ENCODE measurements at regions not wholly inside any gene's neighbourhood (a gene's known extent, or its start where the extent isn't known, plus 50 kb on each side); places are given as distances from the start of the nearest gene placed in this dataset.
"Not testable (repeated sequence)": the region's sequence is repeated elsewhere in the genome, so short reads cannot be mapped to it uniquely, and the experiment has no call there.

DNA sequence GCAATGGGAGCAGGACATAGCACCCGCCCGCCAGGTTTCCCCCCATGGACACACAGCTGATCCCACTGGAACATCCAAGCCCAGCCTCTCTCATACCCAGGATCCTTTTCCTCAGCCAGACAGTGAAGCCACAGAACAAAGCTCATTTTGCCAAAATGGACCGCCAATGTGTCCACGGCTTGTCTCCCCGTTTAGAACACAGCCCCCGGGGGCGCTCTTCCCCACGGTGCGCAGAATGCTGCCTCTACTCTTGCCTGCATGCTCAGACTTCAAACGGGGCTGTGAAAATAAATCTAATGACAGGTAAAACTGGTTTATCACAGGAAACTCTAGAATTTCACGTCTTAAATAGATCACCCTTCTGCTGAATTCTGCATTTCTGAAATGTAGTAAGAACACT lies 548.5 kb upstream of the ID2 start:
- Histone ChIP-seq H3K4me1 (replicated peaks) (no peaks in the 10 kb centered on the region), H3K9me3 (replicated peaks) (no peaks in the 10 kb centered on the region), H3K36me3 (no peaks in the 10 kb centered on the region), H3K27me3 (replicated peaks) (no peaks in the 10 kb centered on the region), H3K4me3 (no peak overlapping the region), H3K27ac (no peak overlapping the region)
- no peak for DNase-seq (ENCODE audit: low read depth in 1 of 2, low spot score in 2 of 2)

DNA sequence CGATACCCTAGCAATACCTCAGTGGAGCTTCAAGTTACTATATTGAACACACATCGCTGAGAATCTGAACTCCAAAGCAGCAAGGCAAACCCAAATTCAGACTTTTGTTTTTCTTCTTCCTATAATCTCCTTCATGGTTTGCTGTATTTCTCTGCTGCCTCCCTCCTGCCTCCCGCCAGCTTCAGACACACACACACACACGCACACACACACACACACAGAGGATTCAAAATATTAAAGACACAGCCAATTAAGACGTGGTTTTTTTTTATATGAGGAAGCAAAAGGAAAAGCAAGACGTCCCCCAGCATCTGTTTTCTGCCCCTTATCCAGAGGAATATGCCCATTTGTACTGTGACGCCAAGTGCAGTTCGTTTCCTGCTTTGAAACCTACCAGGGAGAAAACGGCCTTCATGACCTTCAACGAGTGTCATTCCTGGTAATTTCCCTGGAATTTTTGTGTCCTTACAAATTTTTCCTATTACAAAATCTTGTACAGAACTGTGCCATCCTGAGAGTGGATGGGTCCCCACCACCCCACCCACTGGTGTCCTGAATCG lies 547.9 kb upstream of the ID2 start:
- H3K27me3 ChIP-seq (replicated peaks) = no peaks in the 10 kb centered on the region
- no peak for DNase-seq (ENCODE audit: low read depth in 1 of 2, low spot score in 2 of 2)
- no peak overlapping the region for H3K4me3 ChIP-seq
- no peak overlapping the region for H3K27ac ChIP-seq
- H3K4me1 ChIP-seq (replicated peaks) = no peaks in the 10 kb centered on the region
- H3K36me3 ChIP-seq = no peaks in the 10 kb centered on the region
- no peaks in the 10 kb centered on the region for H3K9me3 ChIP-seq (replicated peaks)

DNA sequence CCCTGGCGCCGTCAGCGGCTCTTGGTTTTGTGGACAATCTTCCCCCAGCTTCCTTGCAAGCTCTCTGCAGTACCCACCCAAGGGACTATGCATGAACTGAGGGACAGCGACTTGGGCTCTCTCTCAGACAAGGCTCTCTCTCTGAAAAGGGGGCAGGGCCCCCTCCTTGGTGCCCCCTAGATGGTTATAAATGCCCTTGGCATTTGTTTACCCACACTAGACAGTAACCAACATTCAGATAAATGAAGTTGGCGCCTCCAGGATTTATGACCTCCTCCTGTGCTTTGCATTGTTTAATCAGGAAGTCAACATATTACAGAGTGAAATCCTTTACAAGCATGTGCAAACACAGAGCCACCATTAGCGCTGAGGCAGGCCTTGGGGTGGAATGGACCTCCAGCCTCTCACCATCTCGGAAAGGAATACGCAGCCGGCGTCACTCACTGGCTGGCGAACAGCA lies 547.4 kb upstream of the ID2 start:
- no peak overlapping the region for H3K27ac ChIP-seq
- no peak for DNase-seq (ENCODE audit: low read depth in 1 of 2, low spot score in 2 of 2)
- H3K27me3 ChIP-seq (replicated peaks) = no peaks in the 10 kb centered on the region
- no peaks in the 10 kb centered on the region for H3K36me3 ChIP-seq
- H3K9me3 ChIP-seq (replicated peaks) = no peaks in the 10 kb centered on the region
- no peaks in the 10 kb centered on the region for H3K4me1 ChIP-seq (replicated peaks)
- H3K4me3 ChIP-seq = no peak overlapping the region

DNA sequence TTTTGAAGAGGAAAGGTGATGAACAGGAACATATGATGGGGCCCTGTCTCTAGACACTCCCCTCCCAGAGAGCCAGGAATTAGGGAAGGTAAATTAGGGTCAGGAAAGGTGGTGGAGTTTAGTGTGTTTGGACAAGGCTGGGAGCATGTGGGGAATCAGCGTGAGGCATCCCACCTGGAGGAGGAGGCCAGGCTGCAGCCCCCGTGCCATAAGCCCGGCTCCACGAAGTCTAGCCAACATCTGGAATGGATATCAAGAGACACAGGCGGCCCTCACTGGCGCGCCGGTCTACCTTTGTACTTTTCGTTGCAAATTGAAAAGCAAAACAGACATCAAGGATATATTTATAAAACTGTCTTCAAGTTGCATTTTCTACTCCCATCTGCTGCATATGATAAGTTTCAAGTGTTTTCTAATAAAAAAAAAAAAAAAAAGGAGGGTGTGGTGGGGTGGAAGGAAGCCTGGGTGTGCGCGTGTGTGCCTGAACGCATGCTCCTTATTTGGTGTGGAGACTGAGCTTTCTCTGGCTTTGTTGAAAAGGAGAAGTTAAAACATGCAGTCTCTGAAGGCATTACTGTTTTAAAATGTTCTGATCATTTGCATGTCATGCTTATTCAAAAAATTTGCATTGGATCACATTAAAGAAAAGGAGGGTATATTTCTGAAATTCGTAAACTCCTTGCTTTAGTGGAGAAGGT lies 546.7 kb upstream of the ID2 start:
- Histone ChIP-seq H3K27ac (no peak overlapping the region), H3K4me1 (replicated peaks) (no peaks in the 10 kb centered on the region), H3K27me3 (replicated peaks) (no peaks in the 10 kb centered on the region), H3K36me3 (no peaks in the 10 kb centered on the region), H3K9me3 (replicated peaks) (no peaks in the 10 kb centered on the region), H3K4me3 (no peak overlapping the region)
- DNase-seq (ENCODE audit: low read depth in 1 of 2, low spot score in 2 of 2) = no peak

DNA sequence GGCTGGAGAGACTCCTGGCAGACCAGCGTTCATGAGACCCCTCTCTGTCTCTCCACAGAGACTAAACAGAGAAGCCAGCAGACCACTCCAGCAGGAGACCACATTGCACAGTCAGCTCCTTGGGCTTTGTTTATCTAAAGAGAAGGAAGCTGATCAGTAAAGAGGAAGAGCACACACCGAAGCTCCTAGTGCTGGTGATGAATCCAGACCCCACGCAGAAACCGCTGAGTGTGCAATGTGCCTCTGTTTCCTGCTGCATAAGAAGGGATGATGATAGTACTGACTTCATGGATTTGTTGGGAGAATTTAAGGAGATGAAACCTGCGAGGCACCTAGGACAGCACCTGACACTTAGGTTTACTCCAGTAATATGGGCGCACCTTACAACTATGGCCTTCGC lies 544.1 kb upstream of the ID2 start:
- no peak for DNase-seq (ENCODE audit: low read depth in 1 of 2, low spot score in 2 of 2)
- Histone ChIP-seq H3K27ac (no peak overlapping the region), H3K27me3 (replicated peaks) (no peaks in the 10 kb centered on the region), H3K36me3 (no peaks in the 10 kb centered on the region), H3K4me3 (no peak overlapping the region), H3K9me3 (replicated peaks) (no peaks in the 10 kb centered on the region), H3K4me1 (replicated peaks) (no peaks in the 10 kb centered on the region)

DNA sequence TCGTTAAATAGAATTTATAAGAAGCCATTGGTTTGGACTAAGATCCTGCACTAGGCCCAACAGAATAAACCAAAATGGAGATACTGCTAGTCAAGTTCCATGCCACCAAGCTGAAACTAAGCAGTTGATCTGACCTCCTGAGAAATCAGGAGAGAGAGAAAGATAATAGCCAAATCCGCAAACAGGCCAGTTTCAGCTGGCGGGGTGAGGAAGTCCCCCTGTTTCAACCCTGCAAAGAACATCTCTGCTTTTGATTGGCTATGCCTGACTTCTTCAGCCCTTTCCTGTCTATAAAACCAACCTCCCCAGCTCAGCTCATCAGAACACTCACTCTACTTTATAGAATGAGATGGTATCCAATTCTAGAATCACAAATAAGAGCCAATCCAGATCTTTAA lies 543.3 kb upstream of the ID2 start:
- H3K4me3 ChIP-seq = no peak overlapping the region
- no peaks in the 10 kb centered on the region for H3K9me3 ChIP-seq (replicated peaks)
- no peaks in the 10 kb centered on the region for H3K4me1 ChIP-seq (replicated peaks)
- no peak overlapping the region for H3K27ac ChIP-seq
- no peaks in the 10 kb centered on the region for H3K27me3 ChIP-seq (replicated peaks)
- no peaks in the 10 kb centered on the region for H3K36me3 ChIP-seq
- DNase-seq (ENCODE audit: low read depth in 1 of 2, low spot score in 2 of 2) = no peak

DNA sequence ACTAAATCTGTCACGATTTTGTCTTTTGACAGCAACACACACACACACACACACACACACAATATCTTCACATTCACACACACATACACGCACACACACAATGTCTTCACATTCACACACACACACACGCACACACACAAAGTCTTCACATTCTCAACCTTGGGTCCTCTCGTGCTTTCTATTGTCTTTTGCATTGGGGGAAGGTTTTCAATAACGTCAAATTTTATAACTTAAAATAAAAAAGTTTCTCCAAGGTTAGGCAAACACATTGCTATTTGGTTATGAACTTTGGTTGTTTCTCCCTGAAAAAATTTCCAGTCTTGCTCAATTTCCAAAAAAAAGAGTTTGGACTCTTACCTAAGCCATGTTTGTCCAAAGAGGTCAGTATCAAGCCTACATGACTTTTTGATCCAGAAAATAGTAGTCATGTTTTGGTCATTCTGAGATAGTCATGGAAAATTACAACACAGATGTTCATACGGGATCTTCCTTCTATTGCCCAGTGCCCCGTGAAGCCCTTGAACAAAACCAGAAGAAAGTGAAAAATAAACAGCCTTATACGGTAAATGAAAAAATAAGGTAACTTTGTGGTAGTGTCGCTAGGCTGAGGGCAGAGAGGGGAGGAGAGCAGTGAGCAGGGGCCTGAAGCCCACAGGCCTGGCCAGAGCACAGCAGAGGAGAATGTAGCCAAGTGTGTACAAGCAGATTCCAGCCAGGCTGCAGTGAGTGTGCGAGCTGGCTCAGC lies 542.8 kb upstream of the ID2 start:
- no peak overlapping the region for H3K27ac ChIP-seq
- H3K36me3 ChIP-seq = no peaks in the 10 kb centered on the region
- no peaks in the 10 kb centered on the region for H3K4me1 ChIP-seq (replicated peaks)
- no peaks in the 10 kb centered on the region for H3K9me3 ChIP-seq (replicated peaks)
- no peaks in the 10 kb centered on the region for H3K27me3 ChIP-seq (replicated peaks)
- H3K4me3 ChIP-seq = no peak overlapping the region
- DNase-seq (ENCODE audit: low read depth in 1 of 2, low spot score in 2 of 2) = no peak

DNA sequence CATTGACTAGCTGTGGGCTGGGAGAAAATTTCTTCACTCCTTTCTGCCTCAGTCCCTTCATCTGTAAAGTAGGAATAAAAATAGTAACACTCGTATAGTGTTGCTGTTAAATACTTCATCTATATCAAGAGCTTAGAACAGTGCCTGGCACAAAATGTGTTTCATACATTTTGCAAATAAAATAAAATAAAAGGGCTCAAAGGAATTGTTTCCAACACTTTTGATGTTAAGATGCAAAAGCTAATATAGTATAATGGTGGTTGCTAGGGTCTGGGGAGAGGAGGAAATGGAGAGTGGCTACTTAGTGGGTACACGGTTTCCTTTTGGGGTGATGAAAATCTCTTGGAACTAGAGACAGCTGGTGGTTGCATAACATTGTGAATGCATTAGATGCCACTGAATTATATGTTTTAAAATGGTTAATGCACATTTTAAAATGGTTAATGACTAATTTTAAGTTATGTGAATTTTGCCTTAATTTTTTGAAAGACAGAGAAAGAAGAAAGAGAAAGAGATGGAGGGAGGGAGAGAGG lies 542.1 kb upstream of the ID2 start:
- H3K4me1 ChIP-seq (replicated peaks) = no peaks in the 10 kb centered on the region
- no peaks in the 10 kb centered on the region for H3K9me3 ChIP-seq (replicated peaks)
- H3K4me3 ChIP-seq = no peak overlapping the region
- H3K36me3 ChIP-seq = no peaks in the 10 kb centered on the region
- H3K27me3 ChIP-seq (replicated peaks) = no peaks in the 10 kb centered on the region
- DNase-seq (ENCODE audit: low read depth in 1 of 2, low spot score in 2 of 2) = no peak
- H3K27ac ChIP-seq = no peak overlapping the region

DNA sequence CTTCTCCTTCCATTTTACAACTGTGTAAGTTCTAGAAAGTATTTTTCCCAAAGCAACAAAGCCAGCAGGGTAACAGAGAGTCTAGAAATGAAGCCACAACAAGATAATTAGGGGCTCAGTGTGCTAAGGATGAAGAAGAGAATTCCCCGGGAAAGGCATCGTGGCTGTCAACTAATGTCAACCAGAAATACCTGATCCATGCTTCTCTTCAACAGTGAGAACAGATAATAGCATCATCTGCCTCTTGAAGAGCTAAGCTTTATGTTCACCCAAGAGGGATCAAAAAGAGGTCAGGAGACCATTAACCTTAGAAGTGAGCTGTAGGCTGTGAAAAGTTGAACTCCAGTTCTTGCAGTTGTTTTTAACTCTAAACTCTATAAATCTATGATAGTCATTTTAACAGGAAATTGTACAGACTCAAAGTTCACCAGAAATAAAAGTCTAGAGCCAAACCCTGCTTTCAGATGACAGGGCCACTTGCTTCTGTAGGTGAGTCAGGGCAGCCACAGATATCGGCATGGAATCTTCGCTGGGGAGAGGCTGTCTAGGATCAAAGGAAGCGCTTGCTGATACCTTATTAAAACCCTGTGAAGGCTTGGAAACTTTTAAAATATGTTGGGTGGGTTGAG lies 540.7 kb upstream of the ID2 start:
- Histone ChIP-seq H3K4me3 (no peak overlapping the region), H3K9me3 (replicated peaks) (no peaks in the 10 kb centered on the region), H3K27ac (no peak overlapping the region), H3K4me1 (replicated peaks) (no peaks in the 10 kb centered on the region), H3K36me3 (no peaks in the 10 kb centered on the region), H3K27me3 (replicated peaks) (no peaks in the 10 kb centered on the region)
- no peak for DNase-seq (ENCODE audit: low read depth in 1 of 2, low spot score in 2 of 2)

DNA sequence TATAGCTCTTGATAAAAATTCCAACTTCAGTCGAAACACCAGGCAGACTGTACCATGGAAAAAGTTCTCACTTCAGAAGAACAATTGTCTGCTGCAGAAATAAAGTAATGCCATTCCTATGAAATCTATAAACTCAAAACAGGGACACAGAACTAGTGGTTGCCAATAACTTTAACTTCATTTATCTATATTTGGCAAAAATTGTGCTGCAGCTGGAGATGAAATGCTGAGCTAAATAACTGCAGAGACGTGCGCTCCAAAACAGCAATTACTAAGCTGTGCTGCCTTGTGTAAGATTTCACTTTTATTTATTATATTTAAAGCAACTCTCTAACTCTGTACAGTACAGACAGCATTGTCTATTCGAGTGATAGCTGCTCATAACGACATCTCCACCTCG lies 540.1 kb upstream of the ID2 start:
- Histone ChIP-seq H3K27ac (no peak overlapping the region), H3K36me3 (no peaks in the 10 kb centered on the region), H3K9me3 (replicated peaks) (no peaks in the 10 kb centered on the region), H3K4me3 (no peak overlapping the region), H3K4me1 (replicated peaks) (no peaks in the 10 kb centered on the region), H3K27me3 (replicated peaks) (no peaks in the 10 kb centered on the region)
- DNase-seq (ENCODE audit: low read depth in 1 of 2, low spot score in 2 of 2) = no peak

DNA sequence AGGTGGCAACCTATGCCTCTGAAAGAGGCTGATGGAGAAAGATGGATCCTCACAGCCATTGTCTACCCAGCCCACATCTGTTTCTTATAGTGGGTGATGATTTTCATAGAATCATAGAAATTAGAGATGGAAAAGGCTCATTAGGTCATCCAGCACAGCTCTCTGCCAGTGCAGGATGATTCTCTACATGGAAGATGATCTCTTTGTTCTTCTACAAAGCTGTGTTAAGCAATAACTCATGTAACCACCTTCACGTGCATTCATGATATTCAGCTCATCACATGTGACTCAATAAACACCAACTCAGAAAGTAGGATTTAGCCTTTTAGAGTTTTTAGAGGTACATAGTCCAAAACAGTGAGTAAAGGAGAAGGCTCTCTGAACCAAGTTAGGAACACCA lies 539.4 kb upstream of the ID2 start:
- no peak overlapping the region for H3K4me3 ChIP-seq
- H3K27ac ChIP-seq = no peak overlapping the region
- no peaks in the 10 kb centered on the region for H3K9me3 ChIP-seq (replicated peaks)
- no peaks in the 10 kb centered on the region for H3K27me3 ChIP-seq (replicated peaks)
- no peak for DNase-seq (ENCODE audit: low read depth in 1 of 2, low spot score in 2 of 2)
- H3K4me1 ChIP-seq (replicated peaks) = no peaks in the 10 kb centered on the region
- H3K36me3 ChIP-seq = no peaks in the 10 kb centered on the region

DNA sequence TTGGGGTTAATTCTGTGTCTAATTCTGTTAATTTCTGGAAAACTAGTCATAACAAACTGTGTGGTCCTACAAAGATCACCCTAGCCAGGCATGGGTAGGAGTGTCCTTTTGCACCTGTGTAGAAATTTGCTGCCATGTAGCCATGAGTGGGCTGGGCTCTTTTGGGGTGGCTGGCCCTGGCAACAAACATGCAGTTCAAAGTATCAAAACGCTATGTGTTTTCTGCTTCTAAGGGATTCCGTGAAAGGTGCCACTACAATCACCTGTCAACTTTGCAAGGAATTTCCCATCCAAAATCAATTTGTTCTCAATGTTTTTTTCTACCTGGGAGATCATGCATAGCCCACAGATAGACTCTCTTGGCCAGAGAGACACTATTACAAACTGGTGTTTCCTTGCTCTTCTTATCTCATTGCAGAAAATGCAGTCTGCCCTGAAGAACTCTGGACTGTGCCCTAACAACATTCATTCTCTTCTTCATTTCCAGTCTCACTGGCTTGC lies 537.7 kb upstream of the ID2 start:
- no peaks in the 10 kb centered on the region for H3K9me3 ChIP-seq (replicated peaks)
- peaks cover 14% of the 10 kb centered on the region for H3K4me1 ChIP-seq (replicated peaks)
- H3K4me3 ChIP-seq = no peak overlapping the region
- no peak for DNase-seq (ENCODE audit: low read depth in 1 of 2, low spot score in 2 of 2)
- no peaks in the 10 kb centered on the region for H3K36me3 ChIP-seq
- no peaks in the 10 kb centered on the region for H3K27me3 ChIP-seq (replicated peaks)
- H3K27ac ChIP-seq = no peak overlapping the region

DNA sequence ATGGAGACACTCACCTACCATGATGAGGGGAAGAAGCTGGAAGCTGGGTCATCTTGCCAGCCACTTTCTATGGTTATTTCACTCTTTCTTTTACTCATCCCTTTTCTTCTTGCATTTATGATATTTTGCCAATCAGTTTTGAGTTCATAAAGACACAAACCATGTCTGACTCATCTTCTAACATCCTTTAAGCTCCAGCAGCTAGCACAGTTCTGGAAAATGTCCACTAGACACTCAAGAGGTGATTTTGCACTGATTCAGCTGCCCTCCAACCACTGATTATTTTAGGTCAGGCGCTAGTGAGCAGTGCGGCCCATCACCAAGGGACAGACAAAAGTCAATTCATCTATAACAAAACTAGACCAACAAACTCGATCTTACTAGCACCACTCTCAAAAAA lies 537.1 kb upstream of the ID2 start:
- Histone ChIP-seq H3K4me1 (replicated peaks) (peaks cover 17% of the 10 kb centered on the region), H3K9me3 (replicated peaks) (no peaks in the 10 kb centered on the region), H3K27ac (no peak overlapping the region), H3K36me3 (no peaks in the 10 kb centered on the region), H3K27me3 (replicated peaks) (no peaks in the 10 kb centered on the region), H3K4me3 (no peak overlapping the region)
- no peak for DNase-seq (ENCODE audit: low read depth in 1 of 2, low spot score in 2 of 2)

DNA sequence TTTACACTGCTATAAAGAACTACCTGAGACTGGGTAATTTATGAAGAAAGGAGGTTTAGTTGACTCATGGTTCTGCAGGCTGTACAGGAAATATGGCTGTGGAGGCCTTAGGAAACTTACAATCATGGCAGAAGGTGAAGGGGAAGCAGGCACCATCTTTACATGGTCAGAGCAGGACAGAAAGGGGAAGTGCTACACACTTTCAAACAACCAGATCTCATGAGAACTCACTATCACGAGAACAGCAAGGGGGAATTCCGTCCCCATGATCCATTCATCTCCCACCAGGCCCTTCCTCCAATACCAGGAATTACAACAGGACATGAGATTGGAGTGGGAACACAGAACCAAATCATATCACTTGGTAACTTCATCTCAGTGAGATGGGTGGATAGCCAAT lies 536.5 kb upstream of the ID2 start:
- not testable (repeated sequence) for H3K27me3 ChIP-seq (replicated peaks); DNase-seq (ENCODE audit: low read depth in 1 of 2, low spot score in 2 of 2); H3K4me3 ChIP-seq; H3K36me3 ChIP-seq; H3K9me3 ChIP-seq (replicated peaks); H3K27ac ChIP-seq
- H3K4me1 ChIP-seq (replicated peaks) = peaks cover 23% of the 10 kb centered on the region

Measured in SJSA1 (cell line).